ENCODE measurements at regions not wholly inside any gene's neighbourhood (a gene's known extent, or its start where the extent isn't known, plus 50 kb on each side); places are given as distances from the start of the nearest gene placed in this dataset.

DNA sequence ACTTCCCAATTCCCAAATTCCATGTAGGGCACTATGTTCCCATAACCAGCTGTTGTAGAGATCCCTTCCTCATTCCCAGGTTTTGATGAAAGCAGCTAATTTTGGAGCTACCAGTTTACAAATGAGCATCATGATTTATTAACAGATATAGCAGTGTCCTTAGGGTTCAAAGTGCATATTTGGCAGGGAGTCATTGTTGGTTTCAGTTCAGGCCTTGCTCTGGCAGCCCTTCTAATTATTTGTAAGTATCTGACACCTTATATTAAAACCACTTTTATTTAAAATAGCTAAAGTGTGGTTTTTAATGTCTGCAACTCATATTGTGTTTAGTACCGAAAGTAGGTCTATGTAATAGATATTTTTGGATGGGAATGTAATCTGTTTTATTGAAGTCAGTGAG, 518.5 kb downstream of the TLL1 start:
- H3K4me2 ChIP-seq (ENCODE audit: low read depth, low read length, poor library complexity, severe bottlenecking) = no peak overlapping the region
- DNase-seq = no peak

DNA sequence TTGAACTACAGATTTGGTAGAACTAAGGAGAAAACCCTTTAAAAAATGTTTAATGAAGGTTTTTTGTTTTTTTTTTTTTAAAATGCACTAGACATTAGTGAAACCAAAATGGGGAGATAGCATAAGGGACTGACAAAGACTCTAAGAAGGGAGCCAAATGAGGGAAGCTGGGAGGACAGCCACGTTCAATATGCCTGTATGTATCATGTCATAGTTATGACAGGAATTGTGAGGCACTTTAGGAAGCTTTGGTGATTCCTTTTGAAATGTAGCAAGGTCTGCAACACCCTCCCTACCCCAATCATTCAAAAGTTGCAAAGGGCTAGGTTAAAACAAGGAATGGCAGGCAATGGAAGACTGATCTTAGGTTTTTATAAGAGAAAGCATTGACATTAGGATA, 526.0 kb downstream of the TLL1 start:
- no peak overlapping the region for H3K9ac ChIP-seq (ENCODE audit: low read length)
- peaks cover 49% of the 10 kb centered on the region for H3K9me3 ChIP-seq (ENCODE audit: low read length)
- no peak overlapping the region for H2AFZ ChIP-seq (ENCODE audit: low read length)
- no peak overlapping the region for H3K27ac ChIP-seq (ENCODE audit: low read length)
- H3K36me3 ChIP-seq (ENCODE audit: insufficient read depth, low read length) = no peaks in the 10 kb centered on the region
- no peak overlapping the region for H3K4me3 ChIP-seq (ENCODE audit: low read length)
- no peak for DNase-seq
- no peaks in the 10 kb centered on the region for H3K4me1 ChIP-seq (ENCODE audit: low read length)
- H4K20me1 ChIP-seq (ENCODE audit: insufficient read depth, low read depth, low read length) = no peaks in the 10 kb centered on the region
- H3K79me2 ChIP-seq (ENCODE audit: low read length) = no peaks in the 10 kb centered on the region
- H3K27me3 ChIP-seq (ENCODE audit: low read length) = no peaks in the 10 kb centered on the region
- H3K9me2 ChIP-seq (replicated peaks; ENCODE audit: insufficient read depth, low read length) = no peaks in the 10 kb centered on the region
- H3K4me2 ChIP-seq (ENCODE audit: low read depth, low read length, poor library complexity, severe bottlenecking) = no peak overlapping the region

More for the DNA sequence above, 518.5 kb downstream of the TLL1 start:
- no peaks in the 10 kb centered on the region for H3K4me1 ChIP-seq (ENCODE audit: low read length)
- H3K27ac ChIP-seq (ENCODE audit: low read length) = no peak overlapping the region
- no peaks in the 10 kb centered on the region for H3K27me3 ChIP-seq (ENCODE audit: low read length)
- no peak overlapping the region for H2AFZ ChIP-seq (ENCODE audit: low read length)
- no peaks in the 10 kb centered on the region for H3K36me3 ChIP-seq (ENCODE audit: insufficient read depth, low read length)
- H3K9ac ChIP-seq (ENCODE audit: low read length) = no peak overlapping the region
- H3K9me3 ChIP-seq (ENCODE audit: low read length) = peaks cover 24% of the 10 kb centered on the region
- H3K4me3 ChIP-seq (ENCODE audit: low read length) = no peak overlapping the region
- H4K20me1 ChIP-seq (ENCODE audit: insufficient read depth, low read depth, low read length) = no peaks in the 10 kb centered on the region
- no peaks in the 10 kb centered on the region for H3K9me2 ChIP-seq (replicated peaks; ENCODE audit: insufficient read depth, low read length)
- H3K79me2 ChIP-seq (ENCODE audit: low read length) = no peaks in the 10 kb centered on the region

DNA sequence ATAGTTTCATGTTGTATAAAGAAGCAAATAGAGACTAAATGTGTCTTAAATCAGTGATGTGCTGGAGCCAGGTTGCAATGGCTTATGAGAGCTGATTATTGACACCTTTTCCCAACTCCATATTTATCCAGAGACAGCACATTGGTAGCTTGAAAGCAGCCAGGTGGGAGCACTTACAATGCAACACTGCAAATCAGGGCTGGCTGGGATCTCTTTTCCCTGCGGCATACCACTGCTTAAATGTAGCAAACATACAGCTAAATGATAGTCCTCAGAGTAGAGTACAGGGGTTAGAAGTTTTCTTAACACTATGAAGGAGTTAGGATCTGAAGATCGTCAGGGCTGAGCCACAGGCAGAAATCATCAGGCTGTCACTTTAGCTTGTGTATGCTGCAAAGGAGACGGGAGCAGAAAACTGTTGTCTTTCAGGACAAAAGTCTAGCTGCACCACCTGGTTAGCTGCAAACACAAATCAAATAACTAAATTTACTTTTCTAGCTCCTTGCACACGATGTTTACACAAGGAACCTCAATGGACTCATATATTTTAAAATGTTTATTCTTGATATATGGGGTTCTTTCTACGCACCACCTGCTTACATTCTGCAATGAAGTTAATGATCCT, 527.3 kb downstream of the TLL1 start:
- no peak overlapping the region for H2AFZ ChIP-seq (ENCODE audit: low read length)
- no peak for DNase-seq

DNA sequence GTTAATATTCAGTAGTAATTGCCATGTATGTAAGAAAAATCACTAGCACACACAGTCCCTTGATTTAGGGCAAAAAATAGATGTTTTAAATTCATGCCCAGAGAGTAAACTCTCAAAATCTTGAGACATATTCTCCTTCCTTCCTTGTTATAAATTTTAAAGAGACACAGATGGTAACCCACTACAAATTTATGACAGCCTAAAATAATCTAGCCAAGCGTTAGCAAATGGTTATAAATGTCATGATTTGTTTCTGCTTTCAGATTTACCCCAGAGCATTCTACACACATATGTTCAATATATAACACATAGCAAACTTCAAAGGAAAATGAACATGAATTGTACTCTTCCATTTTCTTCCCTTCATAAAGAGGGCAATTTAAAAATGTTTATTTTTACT, 540.3 kb downstream of the TLL1 start:
- H3K79me2 ChIP-seq (ENCODE audit: low read length) = no peaks in the 10 kb centered on the region
- no peaks in the 10 kb centered on the region for H3K27me3 ChIP-seq (ENCODE audit: low read length)
- H3K4me2 ChIP-seq (ENCODE audit: low read depth, low read length, poor library complexity, severe bottlenecking) = no peak overlapping the region
- H3K4me3 ChIP-seq (ENCODE audit: low read length) = no peak overlapping the region
- DNase-seq = no peak
- H3K9ac ChIP-seq (ENCODE audit: low read length) = no peak overlapping the region
- H3K4me1 ChIP-seq (ENCODE audit: low read length) = no peaks in the 10 kb centered on the region
- peaks cover 43% of the 10 kb centered on the region for H3K9me3 ChIP-seq (ENCODE audit: low read length)
- H2AFZ ChIP-seq (ENCODE audit: low read length) = no peak overlapping the region
- no peaks in the 10 kb centered on the region for H4K20me1 ChIP-seq (ENCODE audit: insufficient read depth, low read depth, low read length)
- H3K36me3 ChIP-seq (ENCODE audit: insufficient read depth, low read length) = no peaks in the 10 kb centered on the region
- no peaks in the 10 kb centered on the region for H3K9me2 ChIP-seq (replicated peaks; ENCODE audit: insufficient read depth, low read length)
- no peak overlapping the region for H3K27ac ChIP-seq (ENCODE audit: low read length)

More for the DNA sequence above, 527.3 kb downstream of the TLL1 start:
- peaks cover 52% of the 10 kb centered on the region for H3K9me3 ChIP-seq (ENCODE audit: low read length)
- no peaks in the 10 kb centered on the region for H4K20me1 ChIP-seq (ENCODE audit: insufficient read depth, low read depth, low read length)
- no peak overlapping the region for H3K27ac ChIP-seq (ENCODE audit: low read length)
- no peaks in the 10 kb centered on the region for H3K27me3 ChIP-seq (ENCODE audit: low read length)
- H3K9me2 ChIP-seq (replicated peaks; ENCODE audit: insufficient read depth, low read length) = no peaks in the 10 kb centered on the region
- H3K4me1 ChIP-seq (ENCODE audit: low read length) = no peaks in the 10 kb centered on the region
- H3K4me2 ChIP-seq (ENCODE audit: low read depth, low read length, poor library complexity, severe bottlenecking) = no peak overlapping the region
- no peaks in the 10 kb centered on the region for H3K79me2 ChIP-seq (ENCODE audit: low read length)
- no peaks in the 10 kb centered on the region for H3K36me3 ChIP-seq (ENCODE audit: insufficient read depth, low read length)
- H3K4me3 ChIP-seq (ENCODE audit: low read length) = no peak overlapping the region
- H3K9ac ChIP-seq (ENCODE audit: low read length) = no peak overlapping the region

DNA sequence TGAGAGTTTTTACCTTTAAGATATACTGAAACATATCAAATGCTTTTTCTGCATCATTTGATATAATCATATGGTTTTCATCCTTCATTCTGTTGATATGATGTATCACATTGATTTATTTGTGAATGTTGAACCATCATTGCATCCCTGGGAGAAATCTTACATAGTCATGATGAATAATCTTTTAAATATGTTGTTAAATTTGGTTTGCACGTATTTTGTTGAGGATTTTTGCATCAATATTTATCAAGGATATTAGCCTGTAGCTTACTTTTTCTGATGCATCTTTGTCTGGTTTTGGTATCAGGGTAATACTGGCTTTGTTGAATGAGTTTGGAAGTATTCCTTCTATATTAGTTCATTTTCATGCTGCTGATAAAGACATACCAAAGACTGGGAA, 541.4 kb downstream of the TLL1 start:
- Histone ChIP-seq H3K9me2 (replicated peaks; ENCODE audit: insufficient read depth, low read length) (no peaks in the 10 kb centered on the region), H3K4me1 (ENCODE audit: low read length) (no peaks in the 10 kb centered on the region), H4K20me1 (ENCODE audit: insufficient read depth, low read depth, low read length) (no peaks in the 10 kb centered on the region), H3K4me3 (ENCODE audit: low read length) (no peak overlapping the region), H3K4me2 (ENCODE audit: low read depth, low read length, poor library complexity, severe bottlenecking) (no peak overlapping the region), H3K9me3 (ENCODE audit: low read length) (peaks cover 43% of the 10 kb centered on the region), H3K27ac (ENCODE audit: low read length) (no peak overlapping the region), H2AFZ (ENCODE audit: low read length) (no peak overlapping the region), H3K9ac (ENCODE audit: low read length) (no peak overlapping the region), H3K79me2 (ENCODE audit: low read length) (no peaks in the 10 kb centered on the region), H3K27me3 (ENCODE audit: low read length) (no peaks in the 10 kb centered on the region), H3K36me3 (ENCODE audit: insufficient read depth, low read length) (no peaks in the 10 kb centered on the region)
- DNase-seq = no peak

DNA sequence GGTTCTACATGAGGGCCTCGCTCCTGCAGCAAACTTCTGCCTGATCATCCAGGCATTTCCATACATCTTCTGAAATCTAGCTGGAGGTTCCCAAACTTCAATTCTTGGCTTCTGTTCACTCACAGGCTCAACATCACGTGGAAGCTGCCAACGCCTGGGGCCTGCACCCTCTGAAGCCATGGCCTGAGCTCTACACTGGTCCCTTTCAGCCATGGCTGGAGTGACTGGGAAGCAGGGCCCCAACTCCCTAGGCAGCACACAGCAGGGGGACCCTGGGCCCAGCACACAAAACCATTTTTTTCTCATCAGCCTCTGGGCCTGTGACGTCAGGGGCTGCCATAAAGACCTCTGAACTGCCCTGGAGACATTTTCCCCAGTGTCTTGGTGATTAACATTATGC, 542.7 kb downstream of the TLL1 start:
- Histone ChIP-seq H3K27me3 (ENCODE audit: low read length) (no peaks in the 10 kb centered on the region), H3K9me2 (replicated peaks; ENCODE audit: insufficient read depth, low read length) (no peaks in the 10 kb centered on the region), H4K20me1 (ENCODE audit: insufficient read depth, low read depth, low read length) (no peaks in the 10 kb centered on the region), H3K27ac (ENCODE audit: low read length) (no peak overlapping the region), H3K36me3 (ENCODE audit: insufficient read depth, low read length) (no peaks in the 10 kb centered on the region), H2AFZ (ENCODE audit: low read length) (no peak overlapping the region), H3K4me2 (ENCODE audit: low read depth, low read length, poor library complexity, severe bottlenecking) (no peak overlapping the region), H3K4me1 (ENCODE audit: low read length) (no peaks in the 10 kb centered on the region), H3K4me3 (ENCODE audit: low read length) (no peak overlapping the region), H3K9ac (ENCODE audit: low read length) (no peak overlapping the region), H3K79me2 (ENCODE audit: low read length) (no peaks in the 10 kb centered on the region), H3K9me3 (ENCODE audit: low read length) (peaks cover 49% of the 10 kb centered on the region)
- DNase-seq = no peak

DNA sequence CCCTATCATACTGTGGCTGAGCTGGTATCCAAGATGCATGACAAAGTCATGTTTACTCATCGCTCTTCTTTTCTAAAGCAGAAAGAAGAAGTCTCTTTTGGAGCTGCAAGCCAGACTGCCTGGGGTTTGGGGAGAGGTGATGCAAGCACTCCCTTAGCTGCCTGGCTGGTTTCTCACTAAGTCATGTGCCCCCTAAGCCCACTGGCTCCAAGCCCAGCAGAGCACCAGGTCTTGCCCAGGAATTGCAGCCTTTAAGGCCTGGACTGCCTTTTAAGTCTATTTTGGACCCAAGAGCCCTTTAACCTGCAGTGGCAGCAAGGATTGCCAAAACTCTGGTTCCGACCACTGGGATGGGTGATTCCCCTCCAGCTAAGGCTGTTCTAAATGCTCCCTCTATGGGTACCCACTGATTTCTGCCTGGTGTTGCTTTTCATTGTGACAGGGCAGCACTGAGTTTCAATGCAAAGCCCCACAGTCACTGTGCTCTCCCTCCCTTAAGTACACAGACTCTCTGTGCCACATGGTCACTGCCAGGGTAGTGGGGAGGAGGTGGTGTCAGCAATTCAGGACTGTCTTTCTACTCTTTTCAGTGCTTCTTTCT, 548.6 kb downstream of the TLL1 start:
- no peak for DNase-seq
- Histone ChIP-seq H3K4me3 (ENCODE audit: low read length) (no peak overlapping the region), H2AFZ (ENCODE audit: low read length) (no peak overlapping the region), H3K27ac (ENCODE audit: low read length) (no peak overlapping the region), H4K20me1 (ENCODE audit: insufficient read depth, low read depth, low read length) (no peaks in the 10 kb centered on the region), H3K9me3 (ENCODE audit: low read length) (peaks cover 63% of the 10 kb centered on the region), H3K9ac (ENCODE audit: low read length) (no peak overlapping the region), H3K4me1 (ENCODE audit: low read length) (no peaks in the 10 kb centered on the region), H3K36me3 (ENCODE audit: insufficient read depth, low read length) (no peaks in the 10 kb centered on the region), H3K79me2 (ENCODE audit: low read length) (no peaks in the 10 kb centered on the region), H3K9me2 (replicated peaks; ENCODE audit: insufficient read depth, low read length) (no peaks in the 10 kb centered on the region), H3K27me3 (ENCODE audit: low read length) (no peaks in the 10 kb centered on the region), H3K4me2 (ENCODE audit: low read depth, low read length, poor library complexity, severe bottlenecking) (no peak overlapping the region)

DNA sequence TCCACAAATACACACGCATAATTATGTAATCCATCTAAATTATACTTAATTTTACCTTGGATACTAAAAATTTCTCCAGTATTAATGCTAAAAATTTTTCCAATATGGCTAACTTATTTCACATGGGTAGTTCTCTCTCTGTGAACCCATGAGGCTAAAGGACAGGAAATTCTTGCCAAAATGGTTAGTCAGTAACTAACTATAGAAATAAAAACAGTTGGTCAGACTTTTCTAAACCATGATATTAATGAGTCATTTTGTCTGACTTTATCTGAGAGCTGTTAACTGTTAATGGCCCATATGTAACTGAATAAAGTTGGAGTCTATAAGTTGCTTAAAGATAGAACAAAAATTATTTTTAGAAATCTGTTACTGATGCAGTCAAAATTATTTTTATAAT, 549.4 kb downstream of the TLL1 start:
- no peak overlapping the region for H3K27ac ChIP-seq (ENCODE audit: low read length)
- no peaks in the 10 kb centered on the region for H3K36me3 ChIP-seq (ENCODE audit: insufficient read depth, low read length)
- no peak overlapping the region for H3K9ac ChIP-seq (ENCODE audit: low read length)
- H3K4me2 ChIP-seq (ENCODE audit: low read depth, low read length, poor library complexity, severe bottlenecking) = no peak overlapping the region
- DNase-seq = no peak
- no peaks in the 10 kb centered on the region for H3K79me2 ChIP-seq (ENCODE audit: low read length)
- H4K20me1 ChIP-seq (ENCODE audit: insufficient read depth, low read depth, low read length) = no peaks in the 10 kb centered on the region
- H3K4me1 ChIP-seq (ENCODE audit: low read length) = no peaks in the 10 kb centered on the region
- H3K4me3 ChIP-seq (ENCODE audit: low read length) = no peak overlapping the region
- peaks cover 60% of the 10 kb centered on the region for H3K9me3 ChIP-seq (ENCODE audit: low read length)
- H2AFZ ChIP-seq (ENCODE audit: low read length) = no peak overlapping the region
- H3K27me3 ChIP-seq (ENCODE audit: low read length) = no peaks in the 10 kb centered on the region
- H3K9me2 ChIP-seq (replicated peaks; ENCODE audit: insufficient read depth, low read length) = no peaks in the 10 kb centered on the region
